PC-9 (cell line): ENCODE measurements at regions not wholly inside any gene's neighbourhood (a gene's known extent, or its start where the extent isn't known, plus 50 kb on each side); places are given as distances from the start of the nearest gene placed in this dataset.

Source experiments
- CTCF ChIP-seq: fragments of 200-600 bp; sonication (generic); conservative IDR thresholded peaks from 2 replicates; pipeline ENCODE4 v1.6.1; 2017; ENCODE audit warnings: mixed run types, antibody characterized with exemption, mild to moderate bottlenecking, moderate library complexity
- EZH2 ChIP-seq: fragments of 200-600 bp; sonication (generic); IDR thresholded peaks from 2 replicates; pipeline ENCODE4 v1.8.0; 2017; ENCODE audit warnings: antibody characterized with exemption, low read depth

GRCh38 chr5:100421360-100421759, 113.8 kb upstream of the FAM174A start:
- TF ChIP-seq EZH2, result no peak
- TF ChIP-seq CTCF, result no peak
